K562 (cell line): ENCODE measurements at regions not wholly inside any gene's neighbourhood (a gene's known extent, or its start where the extent isn't known, plus 50 kb on each side); places are given as distances from the start of the nearest gene placed in this dataset.

Experiments used
- DACH1 ChIP-seq: fragments of 450-650 bp; IDR thresholded peaks from 2 replicates; pipeline ENCODE4 v1.6.1; 2018; ENCODE audit not compliant: partially characterized antibody
- GTF2A2 ChIP-seq: IDR thresholded peaks from 2 replicates; pipeline ENCODE4 v1.6.1; 2016; ENCODE audit warnings: mild to moderate bottlenecking, missing genetic modification characterization, missing compliant biosample characterization
- PRMT5 ChIP-seq: sonication (generic); formaldehyde crosslinking; IDR thresholded peaks from 2 replicates; pipeline ENCODE4 v1.5.0; 2020; ENCODE audit warnings: missing genetic modification reagents
- SMAD3 ChIP-seq: fragments of 450-650 bp; formaldehyde crosslinking; conservative IDR thresholded peaks from 2 replicates; pipeline ENCODE4 v1.4.0; 2020; ENCODE audit warnings: mild to moderate bottlenecking
- SMAD4 ChIP-seq: fragments of 250-450 bp; sonication (Bioruptor Pico); conservative IDR thresholded peaks from 2 replicates; pipeline ENCODE4 v1.8.0; 2021; ENCODE audit warnings: inconsistent platforms, mild to moderate bottlenecking, moderate library complexity
- TF ChIP-seq, protein P1 (sequence below): fragments of 450-650 bp; formaldehyde crosslinking; IDR thresholded peaks from 2 replicates; pipeline ENCODE4 v1.4.0; 2022; ENCODE audit warnings: mild to moderate bottlenecking, moderate library complexity
- TF ChIP-seq, protein P2 (sequence below): fragments of 250-450 bp; sonication (Bioruptor Pico); IDR thresholded peaks from 2 replicates; pipeline ENCODE4 v1.8.0; 2021; ENCODE audit warnings: borderline replicate concordance, mild to moderate bottlenecking, moderate library complexity; ENCODE audit not compliant: poor library complexity, severe bottlenecking
- TF ChIP-seq, protein P3 (sequence below): fragments of 450-650 bp; IDR thresholded peaks from 2 replicates; pipeline ENCODE4 v1.6.1; 2016; ENCODE audit warnings: low read depth, mild to moderate bottlenecking, moderate library complexity
- TF ChIP-seq, protein P4 (sequence below): fragments of 450-650 bp; formaldehyde crosslinking; IDR thresholded peaks from 2 replicates; pipeline ENCODE4 v1.4.0; 2020; ENCODE audit warnings: mild to moderate bottlenecking, moderate library complexity
- TF ChIP-seq, protein P5 (sequence below): sonication (generic); formaldehyde crosslinking; IDR thresholded peaks from 2 replicates; pipeline ENCODE4 v1.8.0; 2023; ENCODE audit warnings: mild to moderate bottlenecking, missing genetic modification reagents

DNA sequence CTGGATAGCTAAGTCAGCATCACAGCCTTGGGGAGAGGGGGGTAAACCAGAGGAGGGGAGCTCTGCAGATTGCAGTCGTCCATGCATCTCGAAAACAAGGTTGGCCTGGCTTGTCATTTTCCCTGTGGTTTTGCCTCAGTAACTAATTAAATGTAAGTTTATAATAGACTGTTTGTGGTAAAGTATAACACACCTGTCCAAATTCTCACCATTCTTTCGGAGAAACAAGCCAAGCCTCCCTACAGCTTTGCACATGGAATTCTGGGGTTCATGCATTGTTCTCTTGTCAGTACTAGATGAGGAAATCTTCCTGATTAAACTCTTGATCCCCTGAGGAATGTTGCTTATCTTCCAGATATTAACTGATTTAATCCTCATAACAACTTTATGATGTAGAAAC, 1065.2 kb upstream of the FAM98A start (continued):
- TF ChIP-seq, protein P1, sequence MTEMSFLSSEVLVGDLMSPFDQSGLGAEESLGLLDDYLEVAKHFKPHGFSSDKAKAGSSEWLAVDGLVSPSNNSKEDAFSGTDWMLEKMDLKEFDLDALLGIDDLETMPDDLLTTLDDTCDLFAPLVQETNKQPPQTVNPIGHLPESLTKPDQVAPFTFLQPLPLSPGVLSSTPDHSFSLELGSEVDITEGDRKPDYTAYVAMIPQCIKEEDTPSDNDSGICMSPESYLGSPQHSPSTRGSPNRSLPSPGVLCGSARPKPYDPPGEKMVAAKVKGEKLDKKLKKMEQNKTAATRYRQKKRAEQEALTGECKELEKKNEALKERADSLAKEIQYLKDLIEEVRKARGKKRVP (CRISPR knock-in tag), result no peak
- TF ChIP-seq, protein P2, sequence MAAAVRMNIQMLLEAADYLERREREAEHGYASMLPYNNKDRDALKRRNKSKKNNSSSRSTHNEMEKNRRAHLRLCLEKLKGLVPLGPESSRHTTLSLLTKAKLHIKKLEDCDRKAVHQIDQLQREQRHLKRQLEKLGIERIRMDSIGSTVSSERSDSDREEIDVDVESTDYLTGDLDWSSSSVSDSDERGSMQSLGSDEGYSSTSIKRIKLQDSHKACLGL (CRISPR knock-in tag), result no peak
- TF ChIP-seq PRMT5 (CRISPR knock-in tag) (no peak), SMAD4 (CRISPR knock-in tag) (no peak), GTF2A2 (tag) (no peak), DACH1 (no peak), SMAD3 (no peak)
- TF ChIP-seq, protein P3, sequence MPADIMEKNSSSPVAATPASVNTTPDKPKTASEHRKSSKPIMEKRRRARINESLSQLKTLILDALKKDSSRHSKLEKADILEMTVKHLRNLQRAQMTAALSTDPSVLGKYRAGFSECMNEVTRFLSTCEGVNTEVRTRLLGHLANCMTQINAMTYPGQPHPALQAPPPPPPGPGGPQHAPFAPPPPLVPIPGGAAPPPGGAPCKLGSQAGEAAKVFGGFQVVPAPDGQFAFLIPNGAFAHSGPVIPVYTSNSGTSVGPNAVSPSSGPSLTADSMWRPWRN, result no peak
- TF ChIP-seq, protein P4, sequence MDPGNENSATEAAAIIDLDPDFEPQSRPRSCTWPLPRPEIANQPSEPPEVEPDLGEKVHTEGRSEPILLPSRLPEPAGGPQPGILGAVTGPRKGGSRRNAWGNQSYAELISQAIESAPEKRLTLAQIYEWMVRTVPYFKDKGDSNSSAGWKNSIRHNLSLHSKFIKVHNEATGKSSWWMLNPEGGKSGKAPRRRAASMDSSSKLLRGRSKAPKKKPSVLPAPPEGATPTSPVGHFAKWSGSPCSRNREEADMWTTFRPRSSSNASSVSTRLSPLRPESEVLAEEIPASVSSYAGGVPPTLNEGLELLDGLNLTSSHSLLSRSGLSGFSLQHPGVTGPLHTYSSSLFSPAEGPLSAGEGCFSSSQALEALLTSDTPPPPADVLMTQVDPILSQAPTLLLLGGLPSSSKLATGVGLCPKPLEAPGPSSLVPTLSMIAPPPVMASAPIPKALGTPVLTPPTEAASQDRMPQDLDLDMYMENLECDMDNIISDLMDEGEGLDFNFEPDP (CRISPR knock-in tag), result no peak
- TF ChIP-seq, protein P5, sequence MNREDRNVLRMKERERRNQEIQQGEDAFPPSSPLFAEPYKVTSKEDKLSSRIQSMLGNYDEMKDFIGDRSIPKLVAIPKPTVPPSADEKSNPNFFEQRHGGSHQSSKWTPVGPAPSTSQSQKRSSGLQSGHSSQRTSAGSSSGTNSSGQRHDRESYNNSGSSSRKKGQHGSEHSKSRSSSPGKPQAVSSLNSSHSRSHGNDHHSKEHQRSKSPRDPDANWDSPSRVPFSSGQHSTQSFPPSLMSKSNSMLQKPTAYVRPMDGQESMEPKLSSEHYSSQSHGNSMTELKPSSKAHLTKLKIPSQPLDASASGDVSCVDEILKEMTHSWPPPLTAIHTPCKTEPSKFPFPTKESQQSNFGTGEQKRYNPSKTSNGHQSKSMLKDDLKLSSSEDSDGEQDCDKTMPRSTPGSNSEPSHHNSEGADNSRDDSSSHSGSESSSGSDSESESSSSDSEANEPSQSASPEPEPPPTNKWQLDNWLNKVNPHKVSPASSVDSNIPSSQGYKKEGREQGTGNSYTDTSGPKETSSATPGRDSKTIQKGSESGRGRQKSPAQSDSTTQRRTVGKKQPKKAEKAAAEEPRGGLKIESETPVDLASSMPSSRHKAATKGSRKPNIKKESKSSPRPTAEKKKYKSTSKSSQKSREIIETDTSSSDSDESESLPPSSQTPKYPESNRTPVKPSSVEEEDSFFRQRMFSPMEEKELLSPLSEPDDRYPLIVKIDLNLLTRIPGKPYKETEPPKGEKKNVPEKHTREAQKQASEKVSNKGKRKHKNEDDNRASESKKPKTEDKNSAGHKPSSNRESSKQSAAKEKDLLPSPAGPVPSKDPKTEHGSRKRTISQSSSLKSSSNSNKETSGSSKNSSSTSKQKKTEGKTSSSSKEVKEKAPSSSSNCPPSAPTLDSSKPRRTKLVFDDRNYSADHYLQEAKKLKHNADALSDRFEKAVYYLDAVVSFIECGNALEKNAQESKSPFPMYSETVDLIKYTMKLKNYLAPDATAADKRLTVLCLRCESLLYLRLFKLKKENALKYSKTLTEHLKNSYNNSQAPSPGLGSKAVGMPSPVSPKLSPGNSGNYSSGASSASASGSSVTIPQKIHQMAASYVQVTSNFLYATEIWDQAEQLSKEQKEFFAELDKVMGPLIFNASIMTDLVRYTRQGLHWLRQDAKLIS, result no peak
